ENCODE measurements at regions not wholly inside any gene's neighbourhood (a gene's known extent, or its start where the extent isn't known, plus 50 kb on each side); places are given as distances from the start of the nearest gene placed in this dataset.

DNA sequence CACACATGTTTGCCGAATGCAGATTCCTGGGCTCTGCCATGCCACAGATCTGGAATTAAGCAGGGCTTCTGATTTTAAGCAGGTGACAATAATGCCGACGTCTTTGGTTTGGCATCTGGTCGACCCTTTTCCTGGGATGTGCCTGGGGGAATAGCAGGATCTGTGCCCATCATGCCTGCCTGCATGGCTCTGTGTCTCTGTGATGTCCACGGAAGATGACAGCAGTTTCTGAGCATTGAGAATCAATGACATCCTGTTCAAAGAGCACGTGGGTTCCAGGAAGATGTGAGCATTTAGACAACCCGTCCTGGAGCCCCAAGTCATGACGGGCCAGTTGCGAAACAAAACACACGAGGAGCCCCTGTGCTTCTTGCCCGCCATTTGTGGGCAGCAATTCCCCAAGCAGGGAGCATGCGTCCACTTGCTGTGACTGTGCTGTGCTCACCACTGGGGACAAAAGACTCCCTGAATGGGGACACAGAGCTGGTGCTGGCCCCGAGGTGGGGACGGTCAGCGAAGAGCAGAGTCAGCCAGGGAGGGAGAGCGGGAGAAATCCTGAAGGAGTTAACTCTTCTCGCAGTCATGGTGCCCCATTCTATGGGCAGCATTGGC is 110.1 kb downstream of the ERMARD start:
- DNase-seq = no peak
- intact Hi-C loops (cut with DNase I) = no loop called here

DNA sequence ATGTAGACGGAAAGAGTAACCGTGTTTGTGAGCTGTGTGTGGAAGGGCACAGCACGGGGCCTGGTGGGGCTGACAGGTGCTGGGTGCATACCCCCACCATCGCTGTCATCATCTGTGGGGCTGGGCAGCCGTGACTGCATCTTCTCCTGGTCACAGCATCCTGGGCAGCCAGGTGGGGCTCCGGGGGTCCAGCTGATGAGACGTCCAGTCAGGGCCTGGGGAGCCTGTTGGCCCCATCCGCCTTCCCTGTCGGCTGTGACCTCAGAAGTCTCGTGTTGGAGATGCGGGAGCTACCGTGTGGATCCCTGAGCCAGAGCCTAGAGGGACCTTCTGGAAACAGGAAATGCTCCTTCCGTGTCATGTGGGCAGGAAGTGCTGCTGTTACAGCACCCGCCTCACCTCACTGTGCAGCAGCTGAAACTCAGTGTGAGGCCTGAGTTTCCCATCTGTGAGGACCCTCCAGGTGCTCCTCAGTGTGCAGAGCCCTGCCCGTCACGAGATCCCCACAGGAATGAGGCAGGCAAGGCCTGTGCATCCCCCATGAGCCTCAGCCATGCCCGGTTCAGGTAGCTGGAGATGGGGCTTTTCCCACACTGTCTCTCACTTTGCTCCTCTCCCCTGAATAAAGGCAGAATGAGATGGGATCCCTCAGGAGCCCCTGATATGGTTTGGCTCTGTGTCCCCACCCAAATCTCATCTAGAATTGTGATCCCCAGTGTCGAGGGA is 108.7 kb downstream of the ERMARD start:
- no peaks in the 10 kb centered on the region for H3K27me3 ChIP-seq
- no peak overlapping the region for H3K4me3 ChIP-seq
- 78 to 85% methylated on average over 18 of the region's 18 CpGs for WGBS, 2 donors
- intact Hi-C loops (cut with DNase I) = no loop called here
- TF ChIP-seq EP300 (IDR thresholded peaks at IDR 0.05) = no peak
- no peak overlapping the region for H3K27ac ChIP-seq
- peaks cover 0 to 3% (median 0%) of the 10 kb centered on the region in 4 donors for H3K4me1 ChIP-seq
- no peak for DNase-seq
- peaks cover 0 to 8% (median 0%) of the 10 kb centered on the region in 4 donors for H3K9me3 ChIP-seq
- no peaks in the 10 kb centered on the region for H3K36me3 ChIP-seq

More for the DNA sequence above, 110.1 kb downstream of the ERMARD start:
- Histone ChIP-seq H3K4me1 (peaks cover 0 to 3% (median 0%) of the 10 kb centered on the region in 4 donors), H3K36me3 (no peaks in the 10 kb centered on the region), H3K27me3 (no peaks in the 10 kb centered on the region), H3K27ac (no peak overlapping the region), H3K9me3 (peaks cover 0 to 8% (median 0%) of the 10 kb centered on the region in 4 donors), H3K4me3 (no peak overlapping the region)
- WGBS, 2 donors = 80 to 81% methylated on average over 17 of the region's 17 CpGs
- TF ChIP-seq POLR2AphosphoS5 (IDR thresholded peaks at IDR 0.05) = no peak
- no peak for TF ChIP-seq EP300 (IDR thresholded peaks at IDR 0.05)
- TF ChIP-seq, protein P1, sequence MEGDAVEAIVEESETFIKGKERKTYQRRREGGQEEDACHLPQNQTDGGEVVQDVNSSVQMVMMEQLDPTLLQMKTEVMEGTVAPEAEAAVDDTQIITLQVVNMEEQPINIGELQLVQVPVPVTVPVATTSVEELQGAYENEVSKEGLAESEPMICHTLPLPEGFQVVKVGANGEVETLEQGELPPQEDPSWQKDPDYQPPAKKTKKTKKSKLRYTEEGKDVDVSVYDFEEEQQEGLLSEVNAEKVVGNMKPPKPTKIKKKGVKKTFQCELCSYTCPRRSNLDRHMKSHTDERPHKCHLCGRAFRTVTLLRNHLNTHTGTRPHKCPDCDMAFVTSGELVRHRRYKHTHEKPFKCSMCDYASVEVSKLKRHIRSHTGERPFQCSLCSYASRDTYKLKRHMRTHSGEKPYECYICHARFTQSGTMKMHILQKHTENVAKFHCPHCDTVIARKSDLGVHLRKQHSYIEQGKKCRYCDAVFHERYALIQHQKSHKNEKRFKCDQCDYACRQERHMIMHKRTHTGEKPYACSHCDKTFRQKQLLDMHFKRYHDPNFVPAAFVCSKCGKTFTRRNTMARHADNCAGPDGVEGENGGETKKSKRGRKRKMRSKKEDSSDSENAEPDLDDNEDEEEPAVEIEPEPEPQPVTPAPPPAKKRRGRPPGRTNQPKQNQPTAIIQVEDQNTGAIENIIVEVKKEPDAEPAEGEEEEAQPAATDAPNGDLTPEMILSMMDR (IDR thresholded peaks at IDR 0.05) = no peak
- TF ChIP-seq POLR2A (IDR thresholded peaks at IDR 0.05) = no peak

DNA sequence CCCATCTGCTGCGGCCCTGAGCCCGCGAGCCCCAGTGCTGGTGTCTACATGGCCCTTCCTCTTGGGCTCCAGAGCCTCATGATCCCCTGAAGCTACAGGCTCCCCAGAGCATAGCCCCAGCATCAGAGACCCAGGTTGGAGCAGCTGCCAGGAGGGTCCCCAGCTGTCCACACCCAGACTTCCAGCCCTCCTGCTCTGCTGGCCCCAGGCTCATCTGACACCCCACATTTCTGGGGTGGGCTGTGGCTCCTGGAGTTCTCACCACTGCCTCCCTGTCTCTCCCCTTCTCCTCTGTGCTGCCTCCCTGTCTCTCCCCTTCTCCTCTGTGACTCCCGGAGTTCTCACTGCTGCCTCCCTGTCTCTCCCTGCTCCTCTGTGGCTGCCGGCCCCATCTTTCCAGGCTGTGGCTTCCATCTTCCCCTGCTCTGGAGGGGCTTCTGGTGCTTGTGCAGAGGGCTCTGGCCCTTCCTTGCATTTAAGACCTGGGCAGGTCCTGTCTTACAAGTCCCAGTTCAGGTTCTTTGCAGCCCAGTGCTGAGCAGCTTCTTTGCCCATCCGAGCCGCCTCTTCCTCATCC is 108.1 kb downstream of the ERMARD start:
- WGBS, 2 donors = 94 to 97% methylated on average over 7 of the region's 7 CpGs
- Histone ChIP-seq H3K27ac (no peak overlapping the region), H3K27me3 (no peaks in the 10 kb centered on the region), H3K36me3 (no peaks in the 10 kb centered on the region), H3K4me3 (no peak overlapping the region), H3K9me3 (peaks cover 0 to 8% (median 0%) of the 10 kb centered on the region in 4 donors), H3K4me1 (peaks cover 0 to 3% (median 0%) of the 10 kb centered on the region in 4 donors)
- TF ChIP-seq POLR2A (IDR thresholded peaks at IDR 0.05) (no peak), EP300 (IDR thresholded peaks at IDR 0.05) (no peak), POLR2AphosphoS5 (IDR thresholded peaks at IDR 0.05) (no peak)
- TF ChIP-seq, protein P1 (IDR thresholded peaks at IDR 0.05) = no peak
- DNase-seq = no peak
- intact Hi-C loops (cut with DNase I) = no loop called here

DNA sequence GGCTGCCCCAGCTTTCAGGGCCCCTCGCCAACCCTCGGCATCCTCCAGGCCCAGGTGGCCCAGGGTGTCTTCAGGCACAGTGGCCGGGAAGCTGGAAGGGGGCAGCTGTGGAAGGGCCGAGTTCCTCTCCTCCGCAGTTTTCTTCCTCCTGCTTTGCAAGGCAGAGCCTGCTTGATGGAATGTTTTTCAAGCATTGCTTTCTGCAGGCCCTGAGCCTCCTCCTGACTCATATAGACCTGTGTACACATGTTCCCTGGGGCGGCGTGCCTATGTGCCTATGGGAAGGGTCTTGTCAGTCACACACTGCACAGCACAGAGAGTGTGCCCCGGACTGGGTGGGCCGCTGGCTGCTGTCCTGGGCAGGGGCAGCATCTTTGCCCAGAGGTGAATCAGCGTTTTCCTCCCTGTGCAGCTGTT is 107.5 kb downstream of the ERMARD start:
- no peak for DNase-seq
- TF ChIP-seq POLR2A (IDR thresholded peaks at IDR 0.05) = no peak
- intact Hi-C loops (cut with DNase I) = no loop called here
- Histone ChIP-seq H3K9me3 (peaks cover 0 to 8% (median 0%) of the 10 kb centered on the region in 4 donors), H3K4me3 (no peak overlapping the region), H3K27me3 (no peaks in the 10 kb centered on the region), H3K4me1 (peaks cover 0 to 3% (median 0%) of the 10 kb centered on the region in 4 donors), H3K27ac (no peak overlapping the region), H3K36me3 (no peaks in the 10 kb centered on the region)
- 93 to 94% methylated on average over 10 of the region's 10 CpGs for WGBS, 2 donors

DNA sequence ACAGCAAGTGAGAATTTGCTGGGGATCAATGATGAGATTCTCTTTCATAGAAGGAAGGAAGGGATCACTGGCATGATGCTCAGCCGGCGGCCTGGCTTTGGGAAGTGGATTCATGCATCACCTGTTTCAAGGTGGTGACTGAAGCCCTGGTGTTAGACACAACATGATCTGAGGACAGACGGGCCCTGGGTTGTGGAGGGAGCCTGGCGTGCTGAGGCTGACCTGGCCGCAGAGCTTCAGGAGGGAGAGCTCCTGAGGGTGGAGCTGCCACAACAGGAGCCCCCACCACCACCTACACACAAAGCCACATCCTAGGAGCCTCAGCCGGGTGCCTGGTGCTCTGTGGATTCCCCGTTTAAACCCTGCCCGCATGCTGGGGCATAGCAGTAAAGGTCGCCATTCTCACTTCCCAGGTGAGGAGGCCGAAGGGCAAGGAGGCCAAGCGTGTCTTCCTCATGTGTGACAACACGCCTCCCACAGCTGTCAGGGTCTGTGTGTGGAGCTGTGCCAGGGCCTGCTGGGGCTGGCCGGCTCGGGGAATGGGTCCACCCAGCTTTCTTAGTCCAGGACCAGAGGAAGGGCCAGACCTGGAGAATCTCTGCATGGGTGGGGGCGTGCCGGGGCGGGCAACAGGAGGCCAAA is 107.0 kb downstream of the ERMARD start:
- no peak for DNase-seq
- intact Hi-C loops (cut with DNase I) = no loop called here
- Histone ChIP-seq H3K27ac (no peak overlapping the region), H3K9me3 (peaks cover 0 to 8% (median 0%) of the 10 kb centered on the region in 4 donors), H3K4me3 (no peak overlapping the region), H3K36me3 (no peaks in the 10 kb centered on the region), H3K27me3 (no peaks in the 10 kb centered on the region), H3K4me1 (peaks cover 0 to 3% (median 0%) of the 10 kb centered on the region in 4 donors)
- TF ChIP-seq EP300 (IDR thresholded peaks at IDR 0.05) = no peak
- no peak for TF ChIP-seq POLR2AphosphoS5 (IDR thresholded peaks at IDR 0.05)
- TF ChIP-seq POLR2A (IDR thresholded peaks at IDR 0.05) = no peak
- TF ChIP-seq, protein P1 (IDR thresholded peaks at IDR 0.05) = no peak
- 93 to 95% methylated on average over 17 of the region's 17 CpGs for WGBS, 2 donors
